ENCODE measurements at regions not wholly inside any gene's neighbourhood (a gene's known extent, or its start where the extent isn't known, plus 50 kb on each side); places are given as distances from the start of the nearest gene placed in this dataset.

DNA sequence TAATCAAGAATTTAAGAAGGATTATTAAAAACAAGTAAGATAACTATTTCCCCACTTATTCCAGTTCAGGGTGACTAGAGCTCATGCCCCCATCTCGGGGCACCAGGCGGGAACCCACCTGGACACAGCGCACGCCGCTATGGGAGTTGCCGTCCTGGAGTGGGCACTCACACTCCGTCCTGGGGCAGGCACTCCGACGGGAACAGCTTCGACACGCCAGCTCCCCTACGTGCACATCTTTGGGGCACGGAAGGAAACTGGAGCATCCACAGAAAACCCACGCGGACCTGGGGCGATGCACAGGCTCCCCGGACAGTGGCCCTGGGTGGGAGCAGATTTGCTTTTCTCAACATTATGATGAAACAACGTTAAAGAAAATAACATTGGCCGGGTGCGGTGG, 52.0 kb upstream of the GATA5 start:
- Histone ChIP-seq H3K27ac (ENCODE audit: low read length) (no peak overlapping the region), H3K4me1 (ENCODE audit: control insufficient read depth, insufficient read depth, low read length) (no peaks in the 10 kb centered on the region), H3K4me3 (ENCODE audit: low read length) (no peak overlapping the region), H3K27me3 (ENCODE audit: control insufficient read depth, insufficient read depth) (no peaks in the 10 kb centered on the region), H3K9me3 (ENCODE audit: control insufficient read depth, low read length) (no peaks in the 10 kb centered on the region)
- intact Hi-C loops (cut with DNase I) = no loop called here
- 90% methylated on average over 20 of the region's 20 CpGs for WGBS
- ATAC-seq (no peak), DNase-seq (no peak)

DNA sequence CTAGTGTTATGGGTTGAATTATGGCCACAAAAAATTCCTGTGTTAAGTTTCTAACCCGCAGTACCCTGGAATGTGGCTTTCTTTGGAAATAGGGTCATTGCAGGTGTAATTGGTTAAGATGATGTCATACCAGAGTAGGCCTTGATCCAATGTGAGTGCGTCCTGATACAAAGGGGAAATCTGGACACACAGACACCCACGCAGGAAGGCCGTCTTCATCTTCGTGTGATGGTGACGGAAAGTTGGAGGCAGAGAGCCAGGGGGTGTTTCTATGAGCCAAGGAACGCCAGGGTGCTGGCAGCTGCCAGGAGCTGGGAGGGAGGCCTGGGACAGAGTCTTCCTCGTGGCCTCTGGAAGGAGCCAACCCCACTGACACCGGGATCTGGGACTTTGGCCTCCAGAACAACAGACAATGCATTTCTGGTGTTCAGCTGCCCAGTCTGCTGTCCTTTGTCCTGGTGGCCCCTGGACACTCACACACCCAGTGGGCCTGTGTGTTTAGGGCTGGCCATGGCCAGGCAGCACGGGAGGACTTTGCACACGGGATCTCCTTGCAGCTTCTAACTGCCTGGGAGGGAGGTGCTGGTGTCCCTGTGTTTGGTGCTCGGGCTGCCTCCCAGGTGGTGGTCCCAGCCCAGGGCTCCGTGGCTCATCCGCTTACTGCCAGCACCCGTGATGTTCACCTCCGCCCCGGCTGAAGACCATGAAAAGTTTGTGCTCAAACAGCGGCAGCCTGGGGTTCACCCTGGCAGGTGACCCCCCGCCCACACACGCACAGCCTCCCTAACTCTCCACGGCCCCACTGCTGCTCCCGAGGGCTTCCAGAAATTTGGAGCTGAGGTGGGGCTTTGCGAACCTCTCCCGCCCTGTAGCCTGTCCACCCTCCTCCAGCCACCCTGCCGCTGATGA, 53.4 kb upstream of the GATA5 start:
- Histone ChIP-seq H3K9me3 (ENCODE audit: control insufficient read depth, low read length) (no peaks in the 10 kb centered on the region), H3K27me3 (ENCODE audit: control insufficient read depth, insufficient read depth) (no peaks in the 10 kb centered on the region), H3K4me3 (ENCODE audit: low read length) (no peak overlapping the region), H3K4me1 (ENCODE audit: control insufficient read depth, insufficient read depth, low read length) (no peaks in the 10 kb centered on the region), H3K27ac (ENCODE audit: low read length) (no peak overlapping the region)
- intact Hi-C loops (cut with DNase I) = no loop called here
- no peak for DNase-seq
- 64% methylated on average over 25 of the region's 25 CpGs for WGBS
- peak in 1 of 2 donors; percentile 3 for ATAC-seq

DNA sequence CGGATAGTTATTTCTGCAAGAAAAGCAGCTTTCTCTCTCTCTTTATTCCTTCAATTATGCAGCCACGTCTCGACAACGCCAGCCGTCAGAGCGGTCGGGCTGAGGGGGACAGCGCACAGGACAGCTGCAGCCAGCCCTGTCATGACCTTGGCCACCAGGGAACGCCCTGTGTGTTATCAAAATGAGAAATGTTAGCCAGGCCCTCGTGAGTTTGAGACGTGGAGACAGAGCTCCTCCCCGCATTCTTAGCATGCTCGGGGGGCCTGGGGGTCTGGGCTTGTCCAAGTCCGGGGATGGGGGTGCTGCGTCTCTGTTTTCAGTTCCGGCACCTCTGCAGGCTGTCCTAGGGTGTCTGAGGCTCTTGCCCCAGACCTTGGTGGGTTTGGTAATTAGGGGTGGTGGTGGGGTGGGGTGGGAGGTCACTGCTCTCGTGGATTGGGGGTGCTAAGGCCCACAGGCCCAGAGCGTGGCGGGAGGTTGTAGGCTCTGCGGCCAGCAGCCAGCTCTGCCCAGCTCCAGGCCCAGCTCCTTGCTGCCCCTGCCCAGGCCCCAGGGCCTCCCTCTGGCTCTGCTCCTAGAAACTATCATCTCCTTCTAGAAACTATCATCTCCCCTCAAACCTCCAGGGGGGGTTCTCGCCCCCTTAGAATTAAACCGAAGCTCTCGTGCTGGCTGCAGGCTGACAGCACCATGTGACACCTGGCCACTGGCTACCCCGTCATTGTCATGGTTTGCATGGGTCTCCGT, 54.3 kb upstream of the GATA5 start:
- ATAC-seq = peak; percentile 33 to 37
- no peak for DNase-seq
- intact Hi-C loops (cut with DNase I) = no loop called here
- Histone ChIP-seq H3K9me3 (ENCODE audit: control insufficient read depth, low read length) (no peaks in the 10 kb centered on the region), H3K27ac (ENCODE audit: low read length) (no peak overlapping the region), H3K4me3 (ENCODE audit: low read length) (no peak overlapping the region), H3K27me3 (ENCODE audit: control insufficient read depth, insufficient read depth) (no peaks in the 10 kb centered on the region), H3K4me1 (ENCODE audit: control insufficient read depth, insufficient read depth, low read length) (no peaks in the 10 kb centered on the region)
- WGBS = 36% methylated on average over 25 of the region's 25 CpGs

DNA sequence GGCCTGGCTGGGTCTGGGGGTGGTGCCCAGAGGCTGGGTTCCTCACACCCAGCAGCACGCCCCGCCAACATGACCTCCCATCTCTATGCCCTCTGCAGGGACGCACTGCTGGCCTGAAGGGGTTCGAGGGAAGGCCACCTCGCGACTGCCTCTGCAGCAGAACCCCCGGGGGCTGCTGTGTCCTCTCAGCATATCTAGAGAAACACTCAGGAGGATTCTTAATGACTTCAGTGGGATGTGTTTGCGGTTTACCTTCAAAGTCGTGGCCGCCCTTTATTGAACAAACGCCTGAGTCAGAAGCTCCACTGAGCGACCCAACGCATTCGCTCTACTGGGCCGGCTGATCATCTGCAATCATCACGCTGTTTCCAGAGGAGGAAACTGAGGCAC, 54.8 kb upstream of the GATA5 start:
- Histone ChIP-seq H3K4me1 (ENCODE audit: control insufficient read depth, insufficient read depth, low read length) (no peaks in the 10 kb centered on the region), H3K27me3 (ENCODE audit: control insufficient read depth, insufficient read depth) (no peaks in the 10 kb centered on the region), H3K9me3 (ENCODE audit: control insufficient read depth, low read length) (no peaks in the 10 kb centered on the region), H3K27ac (ENCODE audit: low read length) (no peak overlapping the region), H3K4me3 (ENCODE audit: low read length) (no peak overlapping the region)
- intact Hi-C loops (cut with DNase I) = no loop called here
- WGBS = 89% methylated on average over 16 of the region's 16 CpGs
- ATAC-seq (no peak), DNase-seq (no peak)

DNA sequence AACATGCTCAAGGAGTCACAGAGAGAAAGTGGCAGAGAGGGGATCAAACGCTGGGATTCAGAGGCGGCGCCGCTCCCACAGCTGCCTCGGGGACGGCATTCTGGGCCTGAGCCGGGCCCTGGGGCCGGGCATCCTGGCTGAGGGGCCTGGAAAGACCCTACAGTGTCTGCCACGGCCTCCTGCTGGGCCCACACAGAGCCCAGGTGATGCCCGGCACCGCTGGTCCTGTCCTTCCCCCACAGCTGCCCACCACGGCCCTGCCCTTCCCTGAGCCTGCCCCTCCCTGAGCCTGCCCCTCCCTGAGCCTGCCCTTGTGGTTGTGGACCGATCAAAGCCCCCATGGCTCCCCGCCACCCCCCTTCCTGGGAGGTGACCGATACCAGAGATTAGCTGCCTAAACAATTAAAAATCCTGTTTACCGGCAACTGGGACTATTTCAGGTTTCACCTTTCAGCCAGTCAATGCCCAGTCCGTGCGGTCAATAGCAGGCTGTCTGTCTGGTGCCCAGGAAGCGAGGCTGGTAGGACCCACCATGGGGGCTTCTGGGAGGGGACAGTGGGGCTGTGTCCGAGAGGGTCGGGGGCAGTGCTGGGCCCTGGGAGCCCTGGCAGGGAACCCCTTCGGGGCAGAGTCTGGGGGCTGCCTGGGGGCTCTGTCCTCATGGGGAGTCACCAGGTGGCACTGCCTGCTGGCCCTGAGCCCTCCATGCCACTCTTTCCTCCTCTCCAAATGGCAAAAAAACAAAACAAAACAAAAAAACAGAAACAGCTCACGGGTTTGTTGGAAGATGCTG, 55.4 kb upstream of the GATA5 start:
- Histone ChIP-seq H3K4me3 (ENCODE audit: low read length) (no peak overlapping the region), H3K27me3 (ENCODE audit: control insufficient read depth, insufficient read depth) (no peaks in the 10 kb centered on the region), H3K4me1 (ENCODE audit: control insufficient read depth, insufficient read depth, low read length) (no peaks in the 10 kb centered on the region), H3K9me3 (ENCODE audit: control insufficient read depth, low read length) (no peaks in the 10 kb centered on the region), H3K27ac (ENCODE audit: low read length) (no peak overlapping the region)
- ATAC-seq (no peak), DNase-seq (no peak)
- intact Hi-C loops (cut with DNase I) = no loop called here
- WGBS = 85% methylated on average over 23 of the region's 23 CpGs

DNA sequence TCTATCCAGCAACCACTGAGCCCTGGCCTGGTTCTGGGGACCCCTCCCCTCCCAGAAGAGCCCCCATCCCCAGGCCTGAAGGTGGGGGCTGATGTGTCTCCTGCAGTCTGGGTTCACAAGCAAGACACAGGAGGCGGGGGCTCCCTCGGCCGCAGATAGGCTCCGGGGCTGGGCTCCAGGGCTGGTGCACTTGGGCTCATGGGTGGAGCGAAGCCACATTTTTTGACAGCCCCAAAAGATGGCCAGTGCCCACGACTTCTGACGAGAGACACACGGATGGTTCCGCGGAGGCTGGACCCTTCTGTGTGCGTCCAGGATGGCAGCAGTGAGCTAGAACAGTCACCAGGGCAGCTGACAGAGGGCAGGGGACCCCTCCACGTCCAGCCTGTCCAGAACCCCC, 57.1 kb upstream of the GATA5 start:
- ATAC-seq = no peak
- Histone ChIP-seq H3K4me3 (ENCODE audit: low read length) (no peak overlapping the region), H3K9me3 (ENCODE audit: control insufficient read depth, low read length) (no peaks in the 10 kb centered on the region), H3K27ac (ENCODE audit: low read length) (no peak overlapping the region), H3K27me3 (ENCODE audit: control insufficient read depth, insufficient read depth) (no peaks in the 10 kb centered on the region), H3K4me1 (ENCODE audit: control insufficient read depth, insufficient read depth, low read length) (no peaks in the 10 kb centered on the region)
- intact Hi-C loops (cut with DNase I) = no loop called here
- WGBS = 92% methylated on average over 12 of the region's 12 CpGs
- DNase-seq = no peak

DNA sequence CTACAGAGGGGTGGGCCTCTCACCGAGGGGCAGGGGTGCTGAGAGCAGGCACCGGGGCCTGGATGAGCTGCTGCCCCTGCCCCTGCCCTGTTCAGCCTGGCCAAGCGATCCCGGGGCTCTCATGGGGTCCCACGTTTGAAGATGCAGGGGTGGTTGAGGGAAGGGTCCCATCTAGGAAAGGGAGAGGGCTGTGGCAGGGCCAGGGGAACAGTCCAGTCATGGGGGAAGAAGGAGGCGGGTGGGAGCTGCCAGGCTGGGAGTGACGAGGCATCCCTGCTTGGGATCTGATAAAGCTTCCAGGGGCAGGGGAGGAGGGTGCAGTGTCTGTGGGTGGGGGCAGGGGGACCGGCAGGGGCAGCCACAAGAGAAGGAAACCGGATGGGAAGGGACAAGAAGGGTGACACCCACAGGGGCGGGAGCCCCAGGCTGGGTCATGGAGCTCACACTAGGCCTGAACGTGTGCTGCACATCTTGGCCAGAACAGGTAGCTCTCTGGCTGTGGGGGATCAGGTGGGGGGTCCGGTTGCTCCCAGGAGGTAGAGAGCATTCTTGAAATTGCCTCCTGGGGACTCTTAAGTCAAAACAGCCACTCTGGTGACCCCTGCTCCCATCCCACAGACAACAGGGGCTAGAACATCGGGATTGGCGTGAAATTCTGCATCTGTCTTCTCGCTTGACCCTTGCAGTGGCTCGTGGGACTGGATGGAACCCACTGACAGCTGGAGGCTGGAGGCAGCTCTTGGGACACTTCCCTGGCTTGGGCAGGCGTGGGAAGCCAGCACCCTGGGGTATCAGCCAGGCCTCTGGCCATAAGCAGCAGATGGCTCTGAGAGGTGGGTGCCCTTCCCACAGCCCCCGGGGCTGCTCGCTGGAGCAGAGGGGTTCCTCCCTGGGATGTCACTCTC, 58.0 kb upstream of the GATA5 start:
- Histone ChIP-seq H3K9me3 (ENCODE audit: control insufficient read depth, low read length) (no peaks in the 10 kb centered on the region), H3K4me1 (ENCODE audit: control insufficient read depth, insufficient read depth, low read length) (no peaks in the 10 kb centered on the region), H3K4me3 (ENCODE audit: low read length) (no peak overlapping the region), H3K27ac (ENCODE audit: low read length) (no peak overlapping the region), H3K27me3 (ENCODE audit: control insufficient read depth, insufficient read depth) (no peaks in the 10 kb centered on the region)
- 65% methylated on average over 19 of the region's 19 CpGs for WGBS
- intact Hi-C loops (cut with DNase I) = no loop called here
- ATAC-seq (no peak), DNase-seq (no peak)

DNA sequence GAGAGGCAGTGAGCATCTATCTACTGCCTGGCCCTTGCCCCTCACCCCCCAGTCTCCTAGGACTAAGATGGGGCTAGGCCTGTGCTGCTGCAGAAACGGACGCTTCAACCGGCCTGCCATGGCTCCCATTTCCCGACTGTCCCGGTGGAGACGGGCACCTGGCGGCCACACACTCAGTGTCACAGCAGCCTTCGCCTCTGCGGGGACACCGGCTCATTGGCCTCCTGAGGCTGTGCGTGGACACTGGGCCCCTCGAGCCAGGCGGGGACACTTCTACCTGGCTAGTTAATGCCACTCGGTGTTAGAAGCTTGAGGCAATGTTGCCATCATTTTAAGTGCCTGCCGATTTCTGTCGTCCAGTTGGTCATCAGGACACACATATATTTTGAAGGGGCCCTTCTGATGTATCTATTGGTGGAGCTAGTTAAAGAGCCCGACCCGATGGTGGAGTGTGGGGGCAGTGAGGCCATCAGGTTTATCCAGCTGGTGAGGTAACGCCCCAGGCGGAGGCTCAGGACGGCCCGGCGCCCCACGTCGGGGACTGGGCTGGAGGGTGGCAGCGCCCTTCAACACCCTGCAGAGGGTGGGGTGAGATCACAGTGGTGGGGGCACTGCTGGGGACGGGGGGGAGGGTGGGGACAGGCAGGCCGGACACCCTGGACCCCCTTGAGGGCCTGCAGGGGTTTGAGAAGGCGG, 58.9 kb upstream of the GATA5 start:
- no peak overlapping the region for H3K27ac ChIP-seq (ENCODE audit: low read length)

DNA sequence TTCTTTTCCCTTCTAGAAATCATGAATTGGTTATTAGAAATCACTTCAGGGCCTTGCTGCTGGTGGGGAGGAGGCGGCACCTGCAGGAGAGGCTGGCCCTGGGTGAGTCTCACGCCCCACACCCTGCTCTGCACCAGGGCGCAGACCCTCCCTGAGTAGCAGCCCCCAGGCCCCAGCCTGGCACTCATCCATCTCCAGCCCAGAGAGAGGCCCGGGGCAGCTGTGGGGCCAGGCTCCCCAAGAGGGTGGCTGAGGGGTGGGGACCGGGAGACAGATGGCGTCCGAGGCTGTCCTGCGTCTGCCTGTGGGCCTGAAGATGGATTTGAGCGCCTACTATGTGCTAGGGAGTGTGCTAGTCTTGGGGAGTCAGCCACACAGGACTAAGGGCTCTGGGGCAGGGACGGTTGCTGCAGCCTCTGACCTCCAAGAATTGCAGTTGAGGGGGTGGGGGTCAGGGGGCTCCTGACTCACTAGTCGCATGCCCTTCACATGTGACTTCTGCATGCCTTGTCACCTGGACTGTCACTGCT, 59.6 kb upstream of the GATA5 start:
- intact Hi-C loops (cut with DNase I) = no loop called here
- Histone ChIP-seq H3K9me3 (ENCODE audit: control insufficient read depth, low read length) (no peaks in the 10 kb centered on the region), H3K27ac (ENCODE audit: low read length) (no peak overlapping the region), H3K4me3 (ENCODE audit: low read length) (no peak overlapping the region), H3K4me1 (ENCODE audit: control insufficient read depth, insufficient read depth, low read length) (no peaks in the 10 kb centered on the region), H3K27me3 (ENCODE audit: control insufficient read depth, insufficient read depth) (no peaks in the 10 kb centered on the region)
- ATAC-seq (no peak), DNase-seq (no peak)
- WGBS = 73% methylated on average over 11 of the region's 11 CpGs

More for the DNA sequence above, 58.9 kb upstream of the GATA5 start:
- no peak overlapping the region for H3K4me3 ChIP-seq (ENCODE audit: low read length)
- no peaks in the 10 kb centered on the region for H3K4me1 ChIP-seq (ENCODE audit: control insufficient read depth, insufficient read depth, low read length)
- ATAC-seq (no peak), DNase-seq (no peak)
- 84% methylated on average over 29 of the region's 29 CpGs for WGBS
- H3K27me3 ChIP-seq (ENCODE audit: control insufficient read depth, insufficient read depth) = no peaks in the 10 kb centered on the region
- no peaks in the 10 kb centered on the region for H3K9me3 ChIP-seq (ENCODE audit: control insufficient read depth, low read length)
- intact Hi-C loops (cut with DNase I) = no loop called here

DNA sequence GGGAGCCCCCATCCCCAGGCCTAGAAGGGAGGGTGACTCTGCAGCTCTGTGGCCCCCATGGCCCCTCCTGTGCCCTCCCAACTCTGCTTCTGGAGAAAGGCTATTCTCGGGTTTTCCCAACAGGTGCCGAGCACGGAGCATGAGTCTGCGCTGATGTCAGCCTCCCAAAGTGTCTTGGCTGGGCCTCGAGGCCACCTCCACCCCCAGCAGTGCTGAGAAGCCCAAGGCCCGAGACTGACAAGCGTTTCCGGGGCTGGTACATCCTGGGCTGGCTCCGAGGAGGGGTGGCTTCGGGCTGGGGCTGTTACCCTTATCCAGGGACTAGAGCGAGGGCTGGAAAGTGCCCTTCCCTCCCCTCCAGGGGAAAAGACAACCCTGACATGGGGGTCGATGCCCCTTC, 60.2 kb upstream of the GATA5 start:
- no peak for ATAC-seq
- Histone ChIP-seq H3K9me3 (ENCODE audit: control insufficient read depth, low read length) (no peaks in the 10 kb centered on the region), H3K4me3 (ENCODE audit: low read length) (no peak overlapping the region), H3K27ac (ENCODE audit: low read length) (no peak overlapping the region), H3K4me1 (ENCODE audit: control insufficient read depth, insufficient read depth, low read length) (no peaks in the 10 kb centered on the region), H3K27me3 (ENCODE audit: control insufficient read depth, insufficient read depth) (no peaks in the 10 kb centered on the region)
- WGBS = 76% methylated on average over 12 of the region's 12 CpGs
- DNase-seq = no peak
- intact Hi-C loops (cut with DNase I) = no loop called here

Measured in right cardiac atrium (tissue), 5 donors.